Tibial nerve (tissue), 4 donors: ENCODE measurements at regions not wholly inside any gene's neighbourhood (a gene's known extent, or its start where the extent isn't known, plus 50 kb on each side); places are given as distances from the start of the nearest gene placed in this dataset.

Experiments used
- DNase-seq, 2 donors: peaks; one replicate each; pipeline ENCODE4 v3.0.0-alpha.2; 2019; ENCODE audit warnings: low spot score in 2 of 2
- H3K27ac ChIP-seq, 4 donors: fragments of 200-600 bp; sonication (generic) in 3 of 4; one replicate each; pipeline ENCODE4 v1.5.1; 2017 to 2019; ENCODE audit warnings: mild to moderate bottlenecking in 1 of 4
- H3K27me3 ChIP-seq, 2 donors: fragments of 200-600 bp; sonication (generic) in 1 of 2; one replicate each; pipeline versions ENCODE4 v1.5.1 to v1.6.0; 2017 to 2019
- H3K36me3 ChIP-seq, 3 donors: fragments of 200-600 bp; sonication (generic); one replicate each; pipeline ENCODE4 v1.5.1; 2018 to 2019
- H3K4me1 ChIP-seq, 4 donors: fragments of 200-600 bp; sonication (generic) in 3 of 4; one replicate each; pipeline ENCODE4 v1.5.1; 2017 to 2019
- H3K4me3 ChIP-seq, 4 donors: fragments of 200-600 bp; sonication (generic) in 3 of 4; one replicate each; pipeline ENCODE4 v1.5.1; 2017 to 2019; ENCODE audit warnings: mild to moderate bottlenecking in 1 of 4, moderate library complexity in 1 of 4
- H3K9me3 ChIP-seq, 4 donors: fragments of 200-600 bp; sonication (generic) in 3 of 4; one replicate each; pipeline ENCODE4 v1.5.1; 2017 to 2019
- CTCF ChIP-seq, 5 experiments: fragments of 200-600 bp in 3 of 5; fragments of 450-650 bp in 2 of 5; sonication (generic) in 3 of 5; IDR thresholded peaks; one replicate each; pipeline ENCODE4 v1.5.1; 2016 to 2019; ENCODE audit warnings: antibody characterized with exemption in 5 of 5, mild to moderate bottlenecking in 3 of 5, moderate library complexity in 2 of 5
- EP300 ChIP-seq, 2 donors: sonication (generic); formaldehyde crosslinking; IDR thresholded peaks; one replicate each; pipeline ENCODE4 v1.6.1; 2017; ENCODE audit warnings: antibody characterized with exemption in 2 of 2, mild to moderate bottlenecking in 1 of 2
- POLR2A ChIP-seq, 2 donors: fragments of 450-650 bp; IDR thresholded peaks; one replicate each; pipeline ENCODE4 v1.6.1; 2017; ENCODE audit warnings: antibody characterized with exemption in 2 of 2, mild to moderate bottlenecking in 2 of 2, moderate library complexity in 2 of 2
- WGBS, 2 donors: methylation state at CpG; one replicate each; pipeline ENCODE4 v1.1.5; 2018; 5-methylcytosine and 5-hydroxymethylcytosine counted together

DNA sequence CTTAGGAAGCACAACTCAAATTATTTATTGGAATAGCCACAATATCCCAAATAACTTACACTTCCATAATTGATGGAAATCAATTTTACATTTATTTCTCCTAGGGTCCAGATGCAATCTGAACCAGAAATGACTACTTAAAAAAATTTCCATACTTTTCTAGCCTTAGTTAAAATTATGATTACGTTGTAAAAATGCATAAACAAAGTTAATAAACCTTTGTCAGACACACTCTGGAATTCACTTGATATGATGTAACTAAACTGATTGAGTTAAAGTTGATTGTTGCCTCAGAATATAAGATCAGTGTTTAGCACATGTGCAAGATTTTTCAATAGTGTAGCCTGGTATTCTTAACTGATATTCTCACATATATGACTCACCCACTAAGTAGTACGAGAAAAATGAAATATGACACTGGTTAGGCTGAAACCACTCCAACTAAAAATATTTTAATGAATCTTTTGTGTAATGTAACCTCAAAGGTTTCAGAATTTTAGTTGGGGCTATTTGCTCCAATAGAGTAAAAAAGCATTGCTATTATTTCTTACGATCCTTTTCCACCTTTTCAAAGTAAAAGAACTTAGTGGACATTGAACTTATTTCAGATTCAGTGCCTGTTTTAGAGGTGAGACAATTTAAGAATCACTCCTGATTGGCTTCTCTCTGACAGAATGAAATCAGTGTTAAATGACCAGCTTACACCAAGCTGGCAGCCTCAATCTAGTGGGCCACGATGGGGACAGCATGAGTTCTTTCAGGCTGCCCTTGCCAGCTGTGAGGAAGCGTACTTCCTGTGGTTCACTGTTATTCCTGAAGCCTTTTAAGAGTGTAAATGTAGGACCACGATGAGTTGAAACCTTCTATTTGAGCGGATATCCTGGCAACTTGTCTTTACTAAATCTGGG lies 277.2 kb upstream of the CDH9 start:
- Histone ChIP-seq H3K4me1 (peaks cover 0 to 6% (median 0%) of the 10 kb centered on the region in 4 donors), H3K27ac (no peak overlapping the region), H3K36me3 (no peaks in the 10 kb centered on the region), H3K27me3 (no peaks in the 10 kb centered on the region), H3K4me3 (no peak overlapping the region), H3K9me3 (no peaks in the 10 kb centered on the region)
- no peak for DNase-seq
- 44 to 51% methylated on average over 7 of the region's 7 CpGs for WGBS, 2 donors
- TF ChIP-seq POLR2A (IDR thresholded peaks at IDR 0.05) (no peak), EP300 (IDR thresholded peaks at IDR 0.05) (no peak), CTCF (IDR thresholded peaks at IDR 0.05) (no peak)

DNA sequence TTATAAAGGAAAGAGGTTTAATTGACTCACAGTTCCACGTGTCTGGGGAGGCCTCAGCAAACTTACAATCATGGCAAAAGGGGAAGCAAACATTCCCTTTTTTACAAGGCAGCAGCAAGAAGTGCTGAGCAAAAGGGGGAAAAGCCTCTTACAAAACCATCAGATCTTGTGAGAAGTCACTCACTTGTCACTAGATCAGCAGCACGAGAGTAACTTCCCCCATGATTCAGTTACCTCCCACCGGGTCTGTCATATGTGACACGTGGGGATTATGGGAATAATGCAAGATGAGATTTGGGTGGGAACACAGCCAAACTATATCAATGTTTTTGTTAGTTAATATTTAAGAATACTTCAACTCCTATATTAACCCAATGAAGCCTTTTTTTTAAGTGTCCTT lies 275.2 kb upstream of the CDH9 start:
- Histone ChIP-seq H3K36me3 (no peaks in the 10 kb centered on the region), H3K4me3 (no peak overlapping the region), H3K27ac (no peak overlapping the region), H3K27me3 (no peaks in the 10 kb centered on the region), H3K9me3 (no peaks in the 10 kb centered on the region), H3K4me1 (peaks cover 0 to 6% (median 0%) of the 10 kb centered on the region in 4 donors)
- TF ChIP-seq CTCF (IDR thresholded peaks at IDR 0.05) (no peak), POLR2A (IDR thresholded peaks at IDR 0.05) (no peak), EP300 (IDR thresholded peaks at IDR 0.05) (no peak)
- DNase-seq, result no peak
- 61 to 70% methylated on average over 4 of the region's 4 CpGs for WGBS, 2 donors

- Histone ChIP-seq H3K27ac (no peak overlapping the region), H3K27me3 (no peaks in the 10 kb centered on the region), H3K4me3 (no peak overlapping the region), H3K36me3 (no peaks in the 10 kb centered on the region), H3K9me3 (no peaks in the 10 kb centered on the region), H3K4me1 (peaks cover 0 to 6% (median 0%) of the 10 kb centered on the region in 4 donors)
- WGBS, 2 donors, result 84 to 86% methylated on average over 5 of the region's 5 CpGs
- no peak for TF ChIP-seq POLR2A (IDR thresholded peaks at IDR 0.05)
- TF ChIP-seq CTCF (IDR thresholded peaks at IDR 0.05), result no peak
- no peak for TF ChIP-seq EP300 (IDR thresholded peaks at IDR 0.05)
- DNase-seq, result no peak
Observed at GRCh38 chr5:27312291-27312893, 274.0 kb upstream of the CDH9 start.

GRCh38 chr5:27311544-27311943 lies 273.2 kb upstream of the CDH9 start:
- H3K9me3 ChIP-seq, result no peaks in the 10 kb centered on the region
- no peaks in the 10 kb centered on the region for H3K27me3 ChIP-seq
- H3K4me3 ChIP-seq, result no peak overlapping the region
- no peak overlapping the region for H3K27ac ChIP-seq
- H3K36me3 ChIP-seq, result no peaks in the 10 kb centered on the region
- DNase-seq, result no peak
- TF ChIP-seq CTCF (IDR thresholded peaks at IDR 0.05) (no peak), POLR2A (IDR thresholded peaks at IDR 0.05) (no peak), EP300 (IDR thresholded peaks at IDR 0.05) (no peak)
- H3K4me1 ChIP-seq, result peaks cover 0 to 6% (median 0%) of the 10 kb centered on the region in 4 donors
- WGBS, 2 donors, result 47 to 57% methylated on average over 1 of the region's 1 CpG

GRCh38 chr5:27308153-27308552 lies 269.8 kb upstream of the CDH9 start:
- no peaks in the 10 kb centered on the region for H3K27me3 ChIP-seq
- no peak overlapping the region for H3K27ac ChIP-seq
- H3K4me3 ChIP-seq, result no peak overlapping the region
- H3K36me3 ChIP-seq, result no peaks in the 10 kb centered on the region
- TF ChIP-seq EP300 (IDR thresholded peaks at IDR 0.05) (no peak), CTCF (IDR thresholded peaks at IDR 0.05) (no peak), POLR2A (IDR thresholded peaks at IDR 0.05) (no peak)
- no peak for DNase-seq
- H3K9me3 ChIP-seq, result no peaks in the 10 kb centered on the region
- 86 to 90% methylated on average over 4 of the region's 4 CpGs for WGBS, 2 donors
- no peaks in the 10 kb centered on the region for H3K4me1 ChIP-seq
